Posterior vena cava (tissue), 2 donors: ENCODE measurements at regions not wholly inside any gene's neighbourhood (a gene's known extent, or its start where the extent isn't known, plus 50 kb on each side); places are given as distances from the start of the nearest gene placed in this dataset.

Experiments used
- DNase-seq: peaks from one replicate; pipeline ENCODE4 v3.0.0-alpha.2; 2020; ENCODE audit warnings: low spot score
- intact Hi-C, 2 donors: fragments of 100-400 bp; cut with DNase I; formaldehyde crosslinking; loops; one replicate each; pipeline versions ENCODE4 v1.14.1 to v1.14.2; 2022 to 2023
- donor health status: DM: yes; HTN: yes; CAD: no.
- donor health status: DM: yes; HTN: yes; CAD: no.

- intact Hi-C loops, result no loop called here
- no peak for DNase-seq
Observed at GRCh38 chr6:111956098-111956497, 82.8 kb upstream of the FYN start.

- no peak for DNase-seq
- intact Hi-C loops, result no loop called here
Observed at GRCh38 chr6:111957623-111958315, 84.5 kb upstream of the FYN start.

- DNase-seq, result no peak
- intact Hi-C loops, result no loop called here
Observed at GRCh38 chr6:111958534-111958933, 85.3 kb upstream of the FYN start.

- no peak for DNase-seq
- intact Hi-C loops, result no loop called here
Observed at GRCh38 chr6:111959766-111960165, 86.5 kb upstream of the FYN start.

GRCh38 chr6:111967131-111967530, 86.8 kb upstream of the CCN6 start:
- DNase-seq, result no peak
- intact Hi-C loops, result no loop called here

- no peak for DNase-seq
- intact Hi-C loops, result no loop called here
Observed at GRCh38 chr6:111970426-111970825, 83.5 kb upstream of the CCN6 start.

- no peak for DNase-seq
- intact Hi-C loops, result no loop called here
Observed at GRCh38 chr6:111971181-111971841, 82.6 kb upstream of the CCN6 start.

GRCh38 chr6:111971866-111972532, 81.9 kb upstream of the CCN6 start:
- intact Hi-C loops, result no loop called here

GRCh38 chr6:111972745-111973117, 81.2 kb upstream of the CCN6 start:
- intact Hi-C loops, result no loop called here
- no peak for DNase-seq

More at GRCh38 chr6:111971866-111972532, 81.9 kb upstream of the CCN6 start:
- no peak for DNase-seq

- intact Hi-C loops, result no loop called here
- no peak for DNase-seq
Observed at GRCh38 chr6:111973118-111973761, 80.7 kb upstream of the CCN6 start.

- no peak for DNase-seq
- intact Hi-C loops, result no loop called here
Observed at GRCh38 chr6:111973927-111974639, 79.8 kb upstream of the CCN6 start.

- DNase-seq, result no peak
- intact Hi-C loops, result no loop called here
Observed at GRCh38 chr6:111975466-111975865, 78.4 kb upstream of the CCN6 start.

- no peak for DNase-seq
- intact Hi-C loops, result no loop called here
Observed at GRCh38 chr6:111976139-111976538, 77.8 kb upstream of the CCN6 start.

GRCh38 chr6:111978532-111979149, 75.3 kb upstream of the CCN6 start:
- DNase-seq, result no peak
- intact Hi-C loops, result no loop called here

- DNase-seq, result no peak
- intact Hi-C loops, result loop anchor here in 1 of 2 donors (10.0 kb wide), 1 partner anchor 105 kb away; the partner anchor contains the start of gene FYN
Observed at GRCh38 chr6:111979633-111980032, 74.3 kb upstream of the CCN6 start.

GRCh38 chr6:111980143-111980542, 73.8 kb upstream of the CCN6 start:
- intact Hi-C loops, result loop anchor here in 1 of 2 donors (10.0 kb wide), 1 partner anchor 105 kb away; the partner anchor contains the start of gene FYN
- DNase-seq, result no peak

- intact Hi-C loops, result loop anchor here in 1 of 2 donors (10.0 kb wide), 1 partner anchor 106 kb away; the partner anchor contains the start of gene FYN
- DNase-seq, result peak; percentile 83
Observed at GRCh38 chr6:111980971-111981840, 72.7 kb upstream of the CCN6 start.

GRCh38 chr6:111982681-111983080, 71.2 kb upstream of the CCN6 start:
- intact Hi-C loops, result loop anchor here in 1 of 2 donors (10.0 kb wide), 1 partner anchor 108 kb away; the partner anchor contains the start of gene FYN

More at GRCh38 chr6:111982681-111983080, 71.2 kb upstream of the CCN6 start:
- no peak for DNase-seq
